ENCODE measurements at regions not wholly inside any gene's neighbourhood (a gene's known extent, or its start where the extent isn't known, plus 50 kb on each side); places are given as distances from the start of the nearest gene placed in this dataset.

DNA sequence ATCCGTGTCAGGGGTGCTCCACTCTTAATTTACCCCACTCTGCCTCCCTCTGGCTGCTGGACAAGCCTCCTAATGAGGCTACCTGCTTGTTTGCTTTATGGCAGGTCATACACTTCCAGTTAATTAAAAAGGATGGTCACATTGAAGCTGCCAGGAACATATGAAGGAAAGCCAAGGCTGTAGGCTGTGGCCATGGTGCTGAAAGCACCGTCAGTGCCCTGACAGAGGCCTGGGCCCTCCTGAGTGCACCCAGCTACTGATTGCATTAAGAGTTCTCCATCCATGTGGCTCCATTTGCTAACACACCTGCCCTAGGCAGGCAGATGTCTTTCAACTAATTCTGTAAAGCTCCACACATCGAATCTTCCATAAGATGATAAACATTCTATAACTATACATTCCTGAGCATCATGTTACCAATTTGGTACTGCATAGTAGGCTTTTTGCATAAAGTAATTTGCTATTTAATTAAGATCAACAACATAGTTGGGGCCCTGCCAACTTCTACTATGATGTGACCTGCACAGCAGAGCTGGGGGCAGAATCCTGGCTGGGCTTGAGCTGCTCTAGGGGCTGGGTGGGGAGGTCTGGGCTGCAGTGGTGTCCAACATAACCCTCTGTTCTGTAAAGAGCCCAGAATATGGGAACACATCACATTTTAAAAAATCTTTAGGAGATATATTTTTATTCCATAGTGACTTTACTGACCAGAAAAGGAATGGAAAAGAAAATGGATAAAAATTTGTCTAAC, 224.8 kb downstream of the SIPA1L2 start:
- no peak for TF ChIP-seq POLR2A (IDR thresholded peaks at IDR 0.05)
- TF ChIP-seq, protein P1, sequence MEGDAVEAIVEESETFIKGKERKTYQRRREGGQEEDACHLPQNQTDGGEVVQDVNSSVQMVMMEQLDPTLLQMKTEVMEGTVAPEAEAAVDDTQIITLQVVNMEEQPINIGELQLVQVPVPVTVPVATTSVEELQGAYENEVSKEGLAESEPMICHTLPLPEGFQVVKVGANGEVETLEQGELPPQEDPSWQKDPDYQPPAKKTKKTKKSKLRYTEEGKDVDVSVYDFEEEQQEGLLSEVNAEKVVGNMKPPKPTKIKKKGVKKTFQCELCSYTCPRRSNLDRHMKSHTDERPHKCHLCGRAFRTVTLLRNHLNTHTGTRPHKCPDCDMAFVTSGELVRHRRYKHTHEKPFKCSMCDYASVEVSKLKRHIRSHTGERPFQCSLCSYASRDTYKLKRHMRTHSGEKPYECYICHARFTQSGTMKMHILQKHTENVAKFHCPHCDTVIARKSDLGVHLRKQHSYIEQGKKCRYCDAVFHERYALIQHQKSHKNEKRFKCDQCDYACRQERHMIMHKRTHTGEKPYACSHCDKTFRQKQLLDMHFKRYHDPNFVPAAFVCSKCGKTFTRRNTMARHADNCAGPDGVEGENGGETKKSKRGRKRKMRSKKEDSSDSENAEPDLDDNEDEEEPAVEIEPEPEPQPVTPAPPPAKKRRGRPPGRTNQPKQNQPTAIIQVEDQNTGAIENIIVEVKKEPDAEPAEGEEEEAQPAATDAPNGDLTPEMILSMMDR (IDR thresholded peaks at IDR 0.05) = no peak

All from Peyer's patch (tissue), 4 donors.